H1 (cell line): ENCODE measurements at regions not wholly inside any gene's neighbourhood (a gene's known extent, or its start where the extent isn't known, plus 50 kb on each side); places are given as distances from the start of the nearest gene placed in this dataset.

ENCODE experiments used
- BRCA1 ChIP-seq: IDR thresholded peaks from 2 replicates; pipeline ENCODE4 v1.6.1; 2012; ENCODE audit warnings: low read depth, low read length, improper control_type of control experiment
- RFX5 ChIP-seq: IDR thresholded peaks from 2 replicates; pipeline ENCODE4 v1.6.1; 2011; ENCODE audit warnings: low read depth, low read length, improper control_type of control experiment, borderline replicate concordance
- RXRA ChIP-seq: IDR thresholded peaks from 2 replicates; pipeline ENCODE4 v1.6.1; 2011; ENCODE audit warnings: low read depth, mild to moderate bottlenecking, low read length, moderate library complexity; ENCODE audit not compliant: insufficient read depth
- ZNF274 ChIP-seq: IDR thresholded peaks from 2 replicates; pipeline ENCODE4 v1.7.0; 2012; ENCODE audit warnings: low read length, borderline replicate concordance; ENCODE audit errors: extremely low read depth
- TF ChIP-seq, protein P1 (sequence below): fragments of 300-600 bp; sonication (generic); IDR thresholded peaks from 2 replicates; pipeline ENCODE4 v1.7.1; 2012; ENCODE audit warnings: low read length, moderate library complexity, mild to moderate bottlenecking, inconsistent platforms; ENCODE audit not compliant: insufficient replicate concordance
- TF ChIP-seq, protein P2 (sequence below): IDR thresholded peaks from 2 replicates; pipeline ENCODE4 v1.6.1; 2011; ENCODE audit warnings: low read depth, mild to moderate bottlenecking, low read length; ENCODE audit not compliant: insufficient read depth
- TF ChIP-seq, protein P3 (sequence below): IDR thresholded peaks from 2 replicates; pipeline ENCODE4 v1.6.1; 2012; ENCODE audit warnings: low read length, inconsistent platforms

DNA sequence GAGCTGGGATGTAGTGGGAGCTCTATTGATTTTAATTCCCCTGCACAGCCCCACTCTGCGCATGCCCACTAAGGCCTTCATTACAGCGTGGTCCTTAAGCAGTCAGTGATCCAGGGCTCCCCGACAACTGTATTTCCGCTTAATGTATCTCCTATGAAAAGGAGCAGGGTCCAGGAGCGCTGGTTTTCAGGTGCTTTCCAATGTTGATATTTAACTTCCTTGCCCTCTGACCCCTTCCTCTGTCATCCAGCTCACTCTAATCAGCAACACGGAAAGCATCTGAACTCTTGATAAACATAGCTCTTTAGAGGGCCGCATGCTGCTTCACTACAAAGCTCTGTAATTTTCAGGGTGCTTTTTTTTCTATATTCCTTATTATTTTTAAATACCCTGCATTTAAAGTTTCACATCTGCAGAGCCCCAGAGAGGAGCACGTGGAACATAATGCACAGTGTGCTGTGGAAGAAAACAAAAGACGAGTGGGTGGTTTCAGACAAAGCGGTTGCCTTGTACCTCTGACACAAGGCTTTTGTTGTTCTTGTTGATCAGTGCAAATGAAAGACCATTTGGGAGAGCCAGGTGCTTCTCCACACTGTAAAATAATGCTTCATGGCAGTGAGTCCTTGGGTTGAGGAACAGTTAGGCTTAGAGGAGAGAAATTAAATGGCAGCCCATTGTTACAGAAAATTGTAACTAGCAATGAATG, 465.9 kb upstream of the CELF2 start (continued):
- TF ChIP-seq, protein P1, sequence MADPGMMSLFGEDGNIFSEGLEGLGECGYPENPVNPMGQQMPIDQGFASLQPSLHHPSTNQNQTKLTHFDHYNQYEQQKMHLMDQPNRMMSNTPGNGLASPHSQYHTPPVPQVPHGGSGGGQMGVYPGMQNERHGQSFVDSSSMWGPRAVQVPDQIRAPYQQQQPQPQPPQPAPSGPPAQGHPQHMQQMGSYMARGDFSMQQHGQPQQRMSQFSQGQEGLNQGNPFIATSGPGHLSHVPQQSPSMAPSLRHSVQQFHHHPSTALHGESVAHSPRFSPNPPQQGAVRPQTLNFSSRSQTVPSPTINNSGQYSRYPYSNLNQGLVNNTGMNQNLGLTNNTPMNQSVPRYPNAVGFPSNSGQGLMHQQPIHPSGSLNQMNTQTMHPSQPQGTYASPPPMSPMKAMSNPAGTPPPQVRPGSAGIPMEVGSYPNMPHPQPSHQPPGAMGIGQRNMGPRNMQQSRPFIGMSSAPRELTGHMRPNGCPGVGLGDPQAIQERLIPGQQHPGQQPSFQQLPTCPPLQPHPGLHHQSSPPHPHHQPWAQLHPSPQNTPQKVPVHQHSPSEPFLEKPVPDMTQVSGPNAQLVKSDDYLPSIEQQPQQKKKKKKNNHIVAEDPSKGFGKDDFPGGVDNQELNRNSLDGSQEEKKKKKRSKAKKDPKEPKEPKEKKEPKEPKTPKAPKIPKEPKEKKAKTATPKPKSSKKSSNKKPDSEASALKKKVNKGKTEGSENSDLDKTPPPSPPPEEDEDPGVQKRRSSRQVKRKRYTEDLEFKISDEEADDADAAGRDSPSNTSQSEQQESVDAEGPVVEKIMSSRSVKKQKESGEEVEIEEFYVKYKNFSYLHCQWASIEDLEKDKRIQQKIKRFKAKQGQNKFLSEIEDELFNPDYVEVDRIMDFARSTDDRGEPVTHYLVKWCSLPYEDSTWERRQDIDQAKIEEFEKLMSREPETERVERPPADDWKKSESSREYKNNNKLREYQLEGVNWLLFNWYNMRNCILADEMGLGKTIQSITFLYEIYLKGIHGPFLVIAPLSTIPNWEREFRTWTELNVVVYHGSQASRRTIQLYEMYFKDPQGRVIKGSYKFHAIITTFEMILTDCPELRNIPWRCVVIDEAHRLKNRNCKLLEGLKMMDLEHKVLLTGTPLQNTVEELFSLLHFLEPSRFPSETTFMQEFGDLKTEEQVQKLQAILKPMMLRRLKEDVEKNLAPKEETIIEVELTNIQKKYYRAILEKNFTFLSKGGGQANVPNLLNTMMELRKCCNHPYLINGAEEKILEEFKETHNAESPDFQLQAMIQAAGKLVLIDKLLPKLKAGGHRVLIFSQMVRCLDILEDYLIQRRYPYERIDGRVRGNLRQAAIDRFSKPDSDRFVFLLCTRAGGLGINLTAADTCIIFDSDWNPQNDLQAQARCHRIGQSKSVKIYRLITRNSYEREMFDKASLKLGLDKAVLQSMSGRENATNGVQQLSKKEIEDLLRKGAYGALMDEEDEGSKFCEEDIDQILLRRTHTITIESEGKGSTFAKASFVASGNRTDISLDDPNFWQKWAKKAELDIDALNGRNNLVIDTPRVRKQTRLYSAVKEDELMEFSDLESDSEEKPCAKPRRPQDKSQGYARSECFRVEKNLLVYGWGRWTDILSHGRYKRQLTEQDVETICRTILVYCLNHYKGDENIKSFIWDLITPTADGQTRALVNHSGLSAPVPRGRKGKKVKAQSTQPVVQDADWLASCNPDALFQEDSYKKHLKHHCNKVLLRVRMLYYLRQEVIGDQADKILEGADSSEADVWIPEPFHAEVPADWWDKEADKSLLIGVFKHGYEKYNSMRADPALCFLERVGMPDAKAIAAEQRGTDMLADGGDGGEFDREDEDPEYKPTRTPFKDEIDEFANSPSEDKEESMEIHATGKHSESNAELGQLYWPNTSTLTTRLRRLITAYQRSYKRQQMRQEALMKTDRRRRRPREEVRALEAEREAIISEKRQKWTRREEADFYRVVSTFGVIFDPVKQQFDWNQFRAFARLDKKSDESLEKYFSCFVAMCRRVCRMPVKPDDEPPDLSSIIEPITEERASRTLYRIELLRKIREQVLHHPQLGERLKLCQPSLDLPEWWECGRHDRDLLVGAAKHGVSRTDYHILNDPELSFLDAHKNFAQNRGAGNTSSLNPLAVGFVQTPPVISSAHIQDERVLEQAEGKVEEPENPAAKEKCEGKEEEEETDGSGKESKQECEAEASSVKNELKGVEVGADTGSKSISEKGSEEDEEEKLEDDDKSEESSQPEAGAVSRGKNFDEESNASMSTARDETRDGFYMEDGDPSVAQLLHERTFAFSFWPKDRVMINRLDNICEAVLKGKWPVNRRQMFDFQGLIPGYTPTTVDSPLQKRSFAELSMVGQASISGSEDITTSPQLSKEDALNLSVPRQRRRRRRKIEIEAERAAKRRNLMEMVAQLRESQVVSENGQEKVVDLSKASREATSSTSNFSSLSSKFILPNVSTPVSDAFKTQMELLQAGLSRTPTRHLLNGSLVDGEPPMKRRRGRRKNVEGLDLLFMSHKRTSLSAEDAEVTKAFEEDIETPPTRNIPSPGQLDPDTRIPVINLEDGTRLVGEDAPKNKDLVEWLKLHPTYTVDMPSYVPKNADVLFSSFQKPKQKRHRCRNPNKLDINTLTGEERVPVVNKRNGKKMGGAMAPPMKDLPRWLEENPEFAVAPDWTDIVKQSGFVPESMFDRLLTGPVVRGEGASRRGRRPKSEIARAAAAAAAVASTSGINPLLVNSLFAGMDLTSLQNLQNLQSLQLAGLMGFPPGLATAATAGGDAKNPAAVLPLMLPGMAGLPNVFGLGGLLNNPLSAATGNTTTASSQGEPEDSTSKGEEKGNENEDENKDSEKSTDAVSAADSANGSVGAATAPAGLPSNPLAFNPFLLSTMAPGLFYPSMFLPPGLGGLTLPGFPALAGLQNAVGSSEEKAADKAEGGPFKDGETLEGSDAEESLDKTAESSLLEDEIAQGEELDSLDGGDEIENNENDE, result no peak
- TF ChIP-seq, protein P2, sequence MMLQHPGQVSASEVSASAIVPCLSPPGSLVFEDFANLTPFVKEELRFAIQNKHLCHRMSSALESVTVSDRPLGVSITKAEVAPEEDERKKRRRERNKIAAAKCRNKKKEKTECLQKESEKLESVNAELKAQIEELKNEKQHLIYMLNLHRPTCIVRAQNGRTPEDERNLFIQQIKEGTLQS, result no peak
- TF ChIP-seq ZNF274 (no peak), RFX5 (no peak), BRCA1 (no peak), RXRA (no peak)
- TF ChIP-seq, protein P3, sequence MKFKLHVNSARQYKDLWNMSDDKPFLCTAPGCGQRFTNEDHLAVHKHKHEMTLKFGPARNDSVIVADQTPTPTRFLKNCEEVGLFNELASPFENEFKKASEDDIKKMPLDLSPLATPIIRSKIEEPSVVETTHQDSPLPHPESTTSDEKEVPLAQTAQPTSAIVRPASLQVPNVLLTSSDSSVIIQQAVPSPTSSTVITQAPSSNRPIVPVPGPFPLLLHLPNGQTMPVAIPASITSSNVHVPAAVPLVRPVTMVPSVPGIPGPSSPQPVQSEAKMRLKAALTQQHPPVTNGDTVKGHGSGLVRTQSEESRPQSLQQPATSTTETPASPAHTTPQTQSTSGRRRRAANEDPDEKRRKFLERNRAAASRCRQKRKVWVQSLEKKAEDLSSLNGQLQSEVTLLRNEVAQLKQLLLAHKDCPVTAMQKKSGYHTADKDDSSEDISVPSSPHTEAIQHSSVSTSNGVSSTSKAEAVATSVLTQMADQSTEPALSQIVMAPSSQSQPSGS, result no peak
